ENCODE measurements at regions not wholly inside any gene's neighbourhood (a gene's known extent, or its start where the extent isn't known, plus 50 kb on each side); places are given as distances from the start of the nearest gene placed in this dataset.

- TF ChIP-seq, protein P1, sequence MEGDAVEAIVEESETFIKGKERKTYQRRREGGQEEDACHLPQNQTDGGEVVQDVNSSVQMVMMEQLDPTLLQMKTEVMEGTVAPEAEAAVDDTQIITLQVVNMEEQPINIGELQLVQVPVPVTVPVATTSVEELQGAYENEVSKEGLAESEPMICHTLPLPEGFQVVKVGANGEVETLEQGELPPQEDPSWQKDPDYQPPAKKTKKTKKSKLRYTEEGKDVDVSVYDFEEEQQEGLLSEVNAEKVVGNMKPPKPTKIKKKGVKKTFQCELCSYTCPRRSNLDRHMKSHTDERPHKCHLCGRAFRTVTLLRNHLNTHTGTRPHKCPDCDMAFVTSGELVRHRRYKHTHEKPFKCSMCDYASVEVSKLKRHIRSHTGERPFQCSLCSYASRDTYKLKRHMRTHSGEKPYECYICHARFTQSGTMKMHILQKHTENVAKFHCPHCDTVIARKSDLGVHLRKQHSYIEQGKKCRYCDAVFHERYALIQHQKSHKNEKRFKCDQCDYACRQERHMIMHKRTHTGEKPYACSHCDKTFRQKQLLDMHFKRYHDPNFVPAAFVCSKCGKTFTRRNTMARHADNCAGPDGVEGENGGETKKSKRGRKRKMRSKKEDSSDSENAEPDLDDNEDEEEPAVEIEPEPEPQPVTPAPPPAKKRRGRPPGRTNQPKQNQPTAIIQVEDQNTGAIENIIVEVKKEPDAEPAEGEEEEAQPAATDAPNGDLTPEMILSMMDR (IDR thresholded peaks at IDR 0.05) = no peak
These were observed 380.6 kb upstream of the REG3G start for GRCh38 chr2:78644854-78645253.

DNA sequence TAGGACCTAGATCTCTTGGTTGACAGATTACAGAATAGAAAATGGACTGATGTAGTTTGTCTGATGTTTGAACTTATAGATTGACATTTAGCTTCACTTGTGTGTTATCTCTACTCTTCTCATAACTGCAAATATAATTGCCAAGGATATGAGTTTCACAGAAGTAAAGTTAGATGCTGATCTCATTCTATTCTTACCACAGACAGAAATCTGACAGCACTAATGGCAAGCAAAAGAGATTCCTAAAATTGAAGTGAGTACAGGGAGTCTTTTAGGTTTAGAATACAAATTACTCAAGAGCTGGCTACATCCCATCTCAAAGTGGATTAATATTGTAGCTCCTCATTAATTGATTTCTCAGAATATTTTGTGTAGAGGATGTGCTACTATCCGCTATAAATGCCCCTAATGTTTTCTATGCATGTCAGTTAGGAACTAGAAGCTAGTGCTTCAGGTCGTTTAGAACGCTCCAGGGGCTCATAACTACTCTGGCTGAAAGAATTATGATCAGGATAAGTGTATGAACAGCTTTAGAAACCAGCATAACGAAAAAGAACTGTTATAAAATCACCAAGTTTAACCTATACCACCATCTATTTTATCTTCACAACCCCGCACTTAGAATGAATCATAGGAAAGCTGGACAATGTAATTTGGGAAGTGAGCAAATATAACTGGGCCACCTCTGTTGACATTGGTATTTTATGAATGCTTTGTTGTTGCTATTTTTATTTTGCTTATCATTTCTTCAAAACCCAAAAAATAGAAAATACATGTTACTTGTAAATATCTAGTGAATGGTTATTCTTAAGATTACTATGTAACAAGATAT lies 378.8 kb upstream of the REG3G start:
- TF ChIP-seq, protein P1 (IDR thresholded peaks at IDR 0.05) = no peak

- TF ChIP-seq, protein P1 (IDR thresholded peaks at IDR 0.05) = no peak
These were observed 376.9 kb upstream of the REG3G start for GRCh38 chr2:78648558-78648957.

- TF ChIP-seq, protein P1 (IDR thresholded peaks at IDR 0.05) = no peak
These were observed 370.6 kb upstream of the REG3G start for GRCh38 chr2:78654941-78655340.

DNA sequence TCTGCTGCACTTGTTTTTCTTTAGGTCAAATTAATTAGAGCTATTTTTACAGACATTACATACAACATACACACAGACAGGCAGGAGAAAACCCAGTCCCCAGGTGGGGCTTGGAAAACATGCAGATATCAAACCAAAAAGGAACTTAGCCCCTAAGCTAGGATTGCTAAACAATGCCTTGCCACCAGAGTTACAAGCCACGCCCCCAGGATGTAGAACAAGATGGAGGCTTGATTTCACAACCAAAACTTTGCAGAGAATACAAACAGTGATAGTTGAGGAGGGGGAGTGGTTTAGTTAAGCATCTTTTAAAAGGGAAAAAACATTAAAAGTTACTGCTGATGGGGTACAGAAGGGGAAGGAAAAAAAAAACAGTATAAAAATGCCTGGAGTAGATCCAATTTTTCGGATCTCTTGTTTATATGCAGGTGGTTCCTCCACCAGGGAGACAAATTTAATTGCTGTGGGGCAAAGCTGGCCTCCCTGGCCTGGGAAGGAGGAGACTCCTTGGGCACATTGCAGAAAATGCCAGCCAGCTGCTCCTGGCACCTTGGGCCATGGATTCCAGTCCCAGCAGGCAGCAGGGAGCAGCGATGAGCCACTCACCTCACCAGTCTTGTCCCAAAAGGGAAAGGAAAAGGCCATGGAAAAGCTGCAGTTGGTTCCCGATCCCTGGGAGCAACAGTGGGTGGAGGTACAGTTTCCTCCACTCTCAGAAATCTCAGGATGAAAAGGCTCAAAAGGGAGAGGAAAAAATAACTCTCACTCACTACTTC lies 348.4 kb upstream of the REG3G start:
- TF ChIP-seq, protein P1 (IDR thresholded peaks at IDR 0.05) = no peak

GRCh38 chr2:78677774-78678173 lies 347.7 kb upstream of the REG3G start:
- TF ChIP-seq, protein P1 (IDR thresholded peaks at IDR 0.05) = no peak

DNA sequence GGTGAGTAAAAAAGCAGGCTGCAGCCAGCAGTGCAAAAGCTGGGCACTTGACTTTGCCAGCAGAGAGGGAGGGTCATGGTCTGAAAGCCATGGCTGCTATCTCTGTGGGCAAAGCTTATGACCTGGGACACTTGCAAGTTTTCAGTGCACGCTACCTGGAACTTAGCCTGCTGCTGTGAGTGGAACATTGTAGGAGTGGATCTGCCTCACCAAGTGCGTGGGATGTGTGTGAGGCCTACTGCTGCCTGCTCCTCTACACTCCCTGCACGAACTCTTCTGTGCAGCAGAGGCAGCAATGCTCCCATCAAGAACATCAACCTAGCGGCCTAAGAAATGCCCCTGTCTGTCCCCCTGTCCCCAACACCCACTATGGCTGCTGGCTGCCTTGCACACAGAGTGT lies 344.1 kb upstream of the REG3G start:
- TF ChIP-seq, protein P1 (IDR thresholded peaks at IDR 0.05) = no peak

Data from LNCAP (cell line).